GM12878 (cell line): ENCODE measurements at regions not wholly inside any gene's neighbourhood (a gene's known extent, or its start where the extent isn't known, plus 50 kb on each side); places are given as distances from the start of the nearest gene placed in this dataset.

Experiments
- CBX5 ChIP-seq: sonication (generic); IDR thresholded peaks from 2 replicates; pipeline ENCODE4 v1.6.1; 2016; ENCODE audit warnings: low read depth, moderate library complexity, mild to moderate bottlenecking, inconsistent platforms
- DPF2 ChIP-seq: fragments of 450-650 bp; IDR thresholded peaks from 2 replicates; pipeline ENCODE4 v1.6.1; 2017; ENCODE audit warnings: mild to moderate bottlenecking
- EED ChIP-seq: sonication (generic); IDR thresholded peaks from 2 replicates; pipeline ENCODE4 v1.6.1; 2016; ENCODE audit warnings: antibody characterized with exemption, low read depth
- JUNB ChIP-seq: IDR thresholded peaks from 2 replicates; pipeline ENCODE4 v1.6.1; 2016; ENCODE audit warnings: antibody characterized with exemption, mild to moderate bottlenecking
- POLR2A ChIP-seq: IDR thresholded peaks from 2 replicates; pipeline ENCODE4 v1.6.1; 2011; ENCODE audit warnings: low read depth, mild to moderate bottlenecking, low read length
- RELB ChIP-seq: fragments of 450-650 bp; IDR thresholded peaks from 2 replicates; pipeline ENCODE4 v1.6.1; 2017; ENCODE audit warnings: low read depth, mild to moderate bottlenecking, moderate library complexity
- SMAD5 ChIP-seq: IDR thresholded peaks from 2 replicates; pipeline ENCODE4 v1.6.1; 2016; ENCODE audit warnings: antibody characterized with exemption, low read depth
- STAT1 ChIP-seq: fragments of 450-650 bp; conservative IDR thresholded peaks from 2 replicates; pipeline ENCODE4 v1.6.1; 2014; ENCODE audit warnings: antibody characterized with exemption, mild to moderate bottlenecking
- TAF1 ChIP-seq: IDR thresholded peaks from 2 replicates; pipeline ENCODE4 v1.6.1; 2011; ENCODE audit warnings: mild to moderate bottlenecking, low read depth, low read length, borderline replicate concordance
- TBL1XR1 ChIP-seq: IDR thresholded peaks from 2 replicates; pipeline ENCODE4 v1.6.1; 2012; ENCODE audit warnings: low read depth, low read length, improper control_type of control experiment
- YY1 ChIP-seq: IDR thresholded peaks from 2 replicates; pipeline ENCODE4 v1.6.1; 2011; ENCODE audit warnings: low read depth, mild to moderate bottlenecking, low read length
- ZNF207 ChIP-seq: fragments of 450-650 bp; IDR thresholded peaks from 2 replicates; pipeline ENCODE4 v1.6.1; 2014; ENCODE audit warnings: antibody characterized with exemption, mild to moderate bottlenecking, borderline replicate concordance
- TF ChIP-seq, protein P1 (sequence below): IDR thresholded peaks from 2 replicates; pipeline ENCODE4 v1.6.1; 2012; ENCODE audit warnings: improper control_type of control experiment, low read depth, low read length; ENCODE audit not compliant: insufficient replicate concordance
- TF ChIP-seq, protein P2 (sequence below): fragments of 450-650 bp; IDR thresholded peaks from 2 replicates; pipeline ENCODE4 v1.6.1; 2014; ENCODE audit warnings: mild to moderate bottlenecking

- TF ChIP-seq, protein P1, sequence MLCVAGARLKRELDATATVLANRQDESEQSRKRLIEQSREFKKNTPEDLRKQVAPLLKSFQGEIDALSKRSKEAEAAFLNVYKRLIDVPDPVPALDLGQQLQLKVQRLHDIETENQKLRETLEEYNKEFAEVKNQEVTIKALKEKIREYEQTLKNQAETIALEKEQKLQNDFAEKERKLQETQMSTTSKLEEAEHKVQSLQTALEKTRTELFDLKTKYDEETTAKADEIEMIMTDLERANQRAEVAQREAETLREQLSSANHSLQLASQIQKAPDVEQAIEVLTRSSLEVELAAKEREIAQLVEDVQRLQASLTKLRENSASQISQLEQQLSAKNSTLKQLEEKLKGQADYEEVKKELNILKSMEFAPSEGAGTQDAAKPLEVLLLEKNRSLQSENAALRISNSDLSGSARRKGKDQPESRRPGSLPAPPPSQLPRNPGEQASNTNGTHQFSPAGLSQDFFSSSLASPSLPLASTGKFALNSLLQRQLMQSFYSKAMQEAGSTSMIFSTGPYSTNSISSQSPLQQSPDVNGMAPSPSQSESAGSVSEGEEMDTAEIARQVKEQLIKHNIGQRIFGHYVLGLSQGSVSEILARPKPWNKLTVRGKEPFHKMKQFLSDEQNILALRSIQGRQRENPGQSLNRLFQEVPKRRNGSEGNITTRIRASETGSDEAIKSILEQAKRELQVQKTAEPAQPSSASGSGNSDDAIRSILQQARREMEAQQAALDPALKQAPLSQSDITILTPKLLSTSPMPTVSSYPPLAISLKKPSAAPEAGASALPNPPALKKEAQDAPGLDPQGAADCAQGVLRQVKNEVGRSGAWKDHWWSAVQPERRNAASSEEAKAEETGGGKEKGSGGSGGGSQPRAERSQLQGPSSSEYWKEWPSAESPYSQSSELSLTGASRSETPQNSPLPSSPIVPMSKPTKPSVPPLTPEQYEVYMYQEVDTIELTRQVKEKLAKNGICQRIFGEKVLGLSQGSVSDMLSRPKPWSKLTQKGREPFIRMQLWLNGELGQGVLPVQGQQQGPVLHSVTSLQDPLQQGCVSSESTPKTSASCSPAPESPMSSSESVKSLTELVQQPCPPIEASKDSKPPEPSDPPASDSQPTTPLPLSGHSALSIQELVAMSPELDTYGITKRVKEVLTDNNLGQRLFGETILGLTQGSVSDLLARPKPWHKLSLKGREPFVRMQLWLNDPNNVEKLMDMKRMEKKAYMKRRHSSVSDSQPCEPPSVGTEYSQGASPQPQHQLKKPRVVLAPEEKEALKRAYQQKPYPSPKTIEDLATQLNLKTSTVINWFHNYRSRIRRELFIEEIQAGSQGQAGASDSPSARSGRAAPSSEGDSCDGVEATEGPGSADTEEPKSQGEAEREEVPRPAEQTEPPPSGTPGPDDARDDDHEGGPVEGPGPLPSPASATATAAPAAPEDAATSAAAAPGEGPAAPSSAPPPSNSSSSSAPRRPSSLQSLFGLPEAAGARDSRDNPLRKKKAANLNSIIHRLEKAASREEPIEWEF, result no peak
- TF ChIP-seq EED (no peak), CBX5 (no peak), JUNB (no peak), POLR2A (no peak), TBL1XR1 (no peak), DPF2 (no peak), YY1 (no peak), RELB (no peak), STAT1 (no peak), ZNF207 (no peak), SMAD5 (no peak), TAF1 (no peak)
- TF ChIP-seq, protein P2, sequence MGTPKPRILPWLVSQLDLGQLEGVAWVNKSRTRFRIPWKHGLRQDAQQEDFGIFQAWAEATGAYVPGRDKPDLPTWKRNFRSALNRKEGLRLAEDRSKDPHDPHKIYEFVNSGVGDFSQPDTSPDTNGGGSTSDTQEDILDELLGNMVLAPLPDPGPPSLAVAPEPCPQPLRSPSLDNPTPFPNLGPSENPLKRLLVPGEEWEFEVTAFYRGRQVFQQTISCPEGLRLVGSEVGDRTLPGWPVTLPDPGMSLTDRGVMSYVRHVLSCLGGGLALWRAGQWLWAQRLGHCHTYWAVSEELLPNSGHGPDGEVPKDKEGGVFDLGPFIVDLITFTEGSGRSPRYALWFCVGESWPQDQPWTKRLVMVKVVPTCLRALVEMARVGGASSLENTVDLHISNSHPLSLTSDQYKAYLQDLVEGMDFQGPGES, result no peak
Measured at GRCh38 chr15:22239806-22240180, 159.5 kb downstream of the OR4M2 start (continued).
